Activated CD4-positive, alpha-beta T cell treated with anti-CD3 and anti-CD28 coated beads, Interleukin-2, amount 50 U/mL, for 1 hour (primary cell): ENCODE measurements at regions not wholly inside any gene's neighbourhood (a gene's known extent, or its start where the extent isn't known, plus 50 kb on each side); places are given as distances from the start of the nearest gene placed in this dataset.
"Not testable (repeated sequence)": the region's sequence is repeated elsewhere in the genome, so short reads cannot be mapped to it uniquely, and the experiment has no call there.

Experiments
- DNase-seq: peaks from one replicate; pipeline ENCODE4 v3.0.0-alpha.2; 2020

DNA sequence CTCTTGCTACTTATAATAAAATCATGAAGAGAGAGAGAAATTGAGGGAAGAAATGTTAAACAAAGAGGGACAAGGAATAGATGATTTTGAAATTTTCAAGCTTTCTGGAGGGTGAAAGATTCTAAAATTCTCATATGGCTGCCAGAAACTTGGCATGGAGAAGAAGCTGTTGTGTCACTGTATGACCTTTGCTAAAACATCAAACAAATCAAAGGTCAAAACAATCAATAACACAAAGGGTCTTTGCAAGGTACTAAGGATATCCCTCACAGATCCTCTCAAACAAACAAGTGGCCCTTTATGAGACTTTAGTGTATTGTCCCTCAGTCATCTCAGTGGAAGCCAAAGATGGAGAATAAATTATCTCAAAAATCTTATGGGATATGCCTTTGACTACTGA is 1039.2 kb upstream of the MIR17HG start:
- no peak for DNase-seq

DNA sequence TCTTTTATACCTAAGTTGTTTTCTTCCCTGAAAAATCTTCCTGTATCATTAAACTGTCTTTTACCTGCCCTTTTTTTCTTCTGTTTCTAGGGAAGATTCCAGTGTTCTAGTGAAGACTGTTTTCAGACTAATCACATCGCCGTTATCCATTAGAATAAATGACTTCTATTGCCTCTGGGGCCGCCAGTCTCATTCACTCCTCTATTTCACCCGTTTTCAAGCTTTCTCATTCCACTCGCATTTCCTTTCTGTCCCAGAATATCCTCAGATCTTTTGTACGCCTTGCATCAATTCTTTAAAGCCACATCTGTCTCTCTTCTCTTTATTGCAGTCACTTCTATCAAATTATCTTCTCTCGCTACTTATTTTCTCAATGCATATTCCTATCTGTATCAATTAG is 1035.6 kb upstream of the MIR17HG start:
- no peak for DNase-seq

DNA sequence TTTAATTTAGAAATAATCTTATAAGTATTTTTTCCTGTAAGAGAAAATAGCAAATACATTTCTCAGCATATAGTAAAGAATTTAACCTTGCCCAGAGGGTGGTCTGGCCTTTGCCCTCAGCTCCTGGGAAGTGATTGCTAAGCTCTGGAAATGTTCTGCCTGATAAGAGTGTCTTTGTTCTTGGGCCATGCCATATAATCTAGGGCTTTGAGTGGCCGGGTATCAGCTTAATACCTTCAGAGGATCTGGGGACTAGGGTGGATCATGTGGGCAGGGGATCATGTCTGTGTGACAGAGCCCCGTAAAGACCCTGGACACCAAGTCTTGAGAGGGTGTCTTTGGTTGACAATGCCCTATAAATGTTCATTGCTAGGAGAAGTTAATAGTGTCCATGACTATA is 1032.4 kb upstream of the MIR17HG start:
- DNase-seq: no peak

DNA sequence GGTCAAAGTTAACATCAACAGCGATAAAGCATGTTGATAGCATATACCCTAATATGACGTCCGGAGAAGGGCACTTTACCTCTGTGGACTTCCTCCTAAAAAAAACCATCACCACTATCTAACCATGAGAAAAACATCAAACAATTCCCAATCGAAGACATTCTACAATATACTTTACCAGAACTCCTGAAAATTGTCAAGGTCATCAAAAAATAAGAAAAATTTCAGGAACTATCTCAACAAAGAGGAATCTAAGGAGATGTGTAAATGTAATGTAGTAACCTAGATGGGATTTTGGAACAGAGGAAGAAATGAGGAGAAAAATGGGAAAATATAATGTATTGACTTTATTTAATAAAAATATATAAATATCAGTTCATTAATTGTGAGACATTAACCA is 1026.8 kb upstream of the MIR17HG start:
- no peak for DNase-seq

DNA sequence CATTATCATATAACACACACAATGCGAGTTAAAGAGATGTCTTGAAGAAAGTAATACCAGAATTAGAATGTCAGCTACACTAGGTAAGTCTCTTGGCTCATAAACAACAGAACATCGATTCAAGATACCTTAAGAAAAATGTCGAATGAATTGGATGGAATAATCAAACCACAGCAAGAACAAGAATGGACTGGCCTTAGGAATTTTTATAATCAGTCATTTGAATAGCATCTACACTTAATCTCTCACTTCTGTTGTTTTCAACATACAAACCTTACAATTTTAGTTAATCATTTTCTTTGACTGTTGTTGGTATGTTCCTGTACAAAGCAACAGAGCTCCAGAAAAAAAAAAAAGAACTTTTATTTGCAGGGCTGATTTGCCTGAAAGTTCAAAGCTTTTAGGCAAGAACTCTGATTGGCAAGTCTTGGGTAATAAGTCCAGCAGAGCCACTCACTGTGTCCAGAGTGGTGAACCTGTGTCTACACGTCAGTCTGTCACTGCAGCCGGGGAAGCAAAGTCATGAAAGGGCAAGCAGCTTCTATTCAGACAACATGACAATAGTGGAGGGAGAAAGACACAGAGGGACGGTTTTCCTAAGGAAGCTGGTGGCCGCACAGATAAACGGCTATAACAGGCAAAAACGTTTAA is 1026.1 kb upstream of the MIR17HG start:
- DNase-seq: no peak

DNA sequence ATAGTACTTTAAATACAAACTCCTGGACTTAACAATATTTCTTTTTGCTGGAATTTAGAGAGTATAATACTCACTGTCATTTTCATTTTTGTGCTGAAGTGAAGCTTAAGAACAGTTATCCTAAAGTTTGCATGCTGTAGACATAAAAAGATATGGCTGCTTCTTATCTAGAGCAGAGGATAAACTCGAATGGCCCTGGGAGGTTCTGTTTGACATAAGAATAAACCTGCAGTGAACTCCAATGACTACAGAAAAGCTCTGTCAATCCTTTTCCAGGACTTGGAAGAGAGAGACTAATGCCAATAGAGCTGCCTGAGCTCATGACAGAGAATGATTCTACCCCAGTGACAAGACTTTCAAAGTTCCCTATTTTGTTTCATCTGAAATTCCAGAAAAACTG is 1017.8 kb upstream of the MIR17HG start:
- DNase-seq: no peak

DNA sequence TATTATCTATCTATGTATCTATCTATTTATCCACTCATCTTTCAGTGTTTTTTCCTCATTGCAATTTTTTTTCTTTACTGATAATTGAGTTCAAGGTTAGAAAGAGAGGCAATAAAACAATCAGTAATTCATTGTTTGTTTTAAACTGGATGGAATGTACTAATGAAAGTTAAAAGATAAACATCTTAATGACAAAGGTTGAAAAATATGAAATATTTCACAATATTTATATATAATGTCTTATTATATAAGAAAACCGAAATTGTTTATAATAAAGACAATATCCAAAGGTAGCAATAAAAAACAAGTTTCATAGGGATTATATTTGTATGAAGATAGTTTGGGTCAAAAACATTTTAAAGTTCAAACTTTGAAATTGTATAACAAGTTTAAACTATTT is 1015.5 kb upstream of the MIR17HG start:
- no peak for DNase-seq

DNA sequence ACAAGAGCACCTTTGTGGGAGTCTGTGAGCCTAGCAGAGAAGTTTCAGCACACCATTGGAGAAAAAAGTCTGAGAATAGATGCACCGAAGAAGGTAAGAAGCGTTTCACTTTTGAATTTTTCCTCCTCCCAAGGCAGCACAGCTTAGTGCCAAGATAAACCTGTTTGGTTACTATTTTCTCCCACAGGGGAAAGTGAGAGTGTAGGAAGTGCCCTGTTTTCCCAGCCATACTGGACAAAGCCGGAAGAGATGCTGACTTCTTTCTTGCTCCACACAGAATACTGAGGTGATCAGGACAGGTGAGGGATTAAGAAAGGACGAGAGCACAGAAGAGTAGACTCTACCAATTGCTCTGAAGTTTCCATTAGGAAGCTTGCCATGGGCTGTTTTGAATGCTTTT is 1011.0 kb upstream of the MIR17HG start:
- no peak for DNase-seq

DNA sequence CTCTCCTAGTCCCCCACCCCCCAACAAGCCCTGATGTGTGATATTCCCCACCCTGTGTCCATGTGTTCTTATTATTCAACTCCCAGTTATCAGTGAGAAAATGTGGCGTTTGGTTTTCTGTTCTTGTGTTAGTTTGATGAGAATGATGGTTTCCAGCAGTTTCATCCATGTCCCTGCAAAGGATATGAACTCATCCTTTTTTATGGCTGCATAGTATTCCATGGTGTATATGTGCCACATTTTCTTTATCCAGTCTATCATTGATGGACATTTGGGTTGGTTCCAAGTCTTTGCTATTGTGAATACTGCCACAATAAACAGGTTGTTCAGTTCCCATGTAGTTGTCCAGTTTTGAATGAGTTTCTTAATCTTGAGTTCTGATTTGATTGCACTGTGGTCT is 1006.1 kb upstream of the MIR17HG start:
- not testable (repeated sequence) for DNase-seq

DNA sequence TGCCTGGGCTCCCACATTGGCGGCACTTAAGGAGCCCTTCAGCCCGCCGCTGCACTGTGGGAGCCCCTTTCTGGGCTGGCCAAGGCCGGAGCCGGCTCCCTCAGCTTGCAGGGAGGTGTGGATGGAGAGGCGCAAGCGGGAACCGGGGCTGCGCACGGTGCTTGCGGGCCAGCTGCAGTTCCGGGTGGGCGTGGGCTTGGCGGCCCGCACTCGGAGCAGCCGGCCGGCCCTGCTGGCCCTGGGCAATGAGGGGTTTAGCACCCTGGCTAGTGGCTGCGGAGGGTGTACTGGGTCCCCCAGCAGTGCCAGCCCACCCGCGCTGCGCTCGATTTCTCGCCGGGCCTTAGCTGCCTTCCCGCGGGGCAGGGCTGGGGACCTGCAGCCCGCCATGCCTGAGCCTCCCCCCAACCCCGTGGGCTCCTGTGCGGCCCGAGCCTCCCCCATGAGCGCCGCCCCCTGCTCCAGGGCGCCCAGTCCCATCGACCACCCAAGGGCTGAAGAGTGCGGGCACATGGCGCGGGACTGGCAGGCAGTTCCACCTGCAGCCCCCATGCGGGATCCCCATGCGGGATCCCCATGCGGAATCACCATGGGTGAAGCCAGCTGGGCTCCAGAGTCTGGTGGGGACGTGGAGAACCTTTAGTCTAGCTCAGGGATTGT is 998.9 kb upstream of the MIR17HG start:
- DNase-seq: not testable (repeated sequence)

DNA sequence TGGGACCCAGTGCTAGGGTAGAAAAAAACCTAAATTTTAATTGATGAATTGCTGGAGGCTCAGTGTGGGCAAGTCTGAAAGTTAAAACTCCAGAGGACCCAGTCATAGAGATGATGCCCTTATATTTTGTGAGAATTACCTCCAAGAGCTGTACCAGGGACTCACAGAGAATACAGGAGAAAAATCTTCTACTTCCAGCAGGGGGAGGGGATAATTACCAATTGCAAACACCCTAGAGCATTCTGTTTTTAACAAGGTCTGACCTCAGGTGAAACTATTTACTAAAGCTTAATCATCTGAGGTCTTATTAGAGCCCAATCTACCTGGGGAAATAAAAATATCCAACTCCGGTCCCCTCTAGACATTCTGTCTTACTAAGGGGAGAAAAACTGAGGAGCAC is 994.7 kb upstream of the MIR17HG start:
- DNase-seq: no peak

DNA sequence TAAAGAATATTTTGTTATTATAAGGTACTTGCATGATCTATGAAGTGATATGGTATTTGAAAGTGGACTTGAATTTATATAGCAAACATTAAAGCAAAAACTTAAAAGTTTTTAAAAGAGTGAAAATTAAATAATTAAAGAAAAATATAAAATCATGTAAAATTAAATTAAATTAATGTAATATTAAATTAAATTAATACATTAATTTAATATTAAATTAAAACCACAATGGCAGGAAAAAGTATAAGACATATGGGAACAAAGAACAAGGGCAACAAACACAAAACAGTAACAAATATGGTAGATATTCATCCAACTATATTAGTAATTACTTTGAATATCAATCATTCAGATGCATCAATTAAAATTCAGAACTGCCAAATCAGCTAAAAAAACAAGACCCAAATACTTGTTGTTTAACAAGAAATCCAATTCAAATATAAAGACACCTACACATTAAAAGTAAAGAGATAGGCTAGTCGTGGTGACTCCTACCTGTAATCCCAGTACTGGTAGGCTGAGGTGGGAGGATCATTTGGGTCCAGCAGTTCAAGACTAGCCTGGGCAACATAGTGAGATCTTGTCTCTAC is 992.2 kb upstream of the MIR17HG start:
- no peak for DNase-seq

DNA sequence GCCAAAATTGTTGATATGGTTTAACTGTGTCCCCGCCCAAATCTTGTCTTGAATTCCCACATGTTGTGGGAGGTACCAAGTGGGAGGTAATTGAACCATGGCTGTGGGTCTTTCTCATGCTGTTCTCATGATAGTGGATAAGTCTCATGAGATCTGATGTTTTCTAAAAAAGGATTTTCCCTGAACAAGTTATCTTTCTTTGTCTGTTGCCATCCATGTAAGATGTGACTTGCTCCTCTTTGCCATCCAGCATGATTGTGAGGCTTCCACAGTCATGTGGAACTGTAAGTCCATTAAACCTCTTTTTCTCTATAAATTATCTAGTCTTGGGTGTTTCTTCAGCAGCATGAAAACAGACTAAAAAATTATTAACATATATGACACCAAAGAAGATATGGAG is 986.7 kb upstream of the MIR17HG start:
- DNase-seq: no peak

DNA sequence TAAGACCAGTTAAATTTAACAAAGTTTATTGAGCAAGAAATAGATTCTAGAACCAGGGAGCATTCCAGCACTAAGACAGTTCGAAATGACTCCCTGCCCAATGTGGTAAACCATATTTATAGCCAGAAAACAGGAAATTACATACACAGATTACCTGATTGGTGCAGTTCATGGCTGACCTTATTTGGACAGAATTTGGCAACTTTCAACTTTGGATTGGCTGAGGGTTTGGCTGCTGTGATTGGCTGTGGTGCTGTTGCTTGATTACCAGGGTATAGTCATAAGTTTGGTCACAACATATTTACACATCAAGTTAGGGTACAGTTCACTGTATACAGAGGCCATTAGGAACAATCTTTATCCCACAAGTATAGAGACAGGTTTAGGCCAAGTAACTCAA is 984.8 kb upstream of the MIR17HG start:
- DNase-seq: no peak

DNA sequence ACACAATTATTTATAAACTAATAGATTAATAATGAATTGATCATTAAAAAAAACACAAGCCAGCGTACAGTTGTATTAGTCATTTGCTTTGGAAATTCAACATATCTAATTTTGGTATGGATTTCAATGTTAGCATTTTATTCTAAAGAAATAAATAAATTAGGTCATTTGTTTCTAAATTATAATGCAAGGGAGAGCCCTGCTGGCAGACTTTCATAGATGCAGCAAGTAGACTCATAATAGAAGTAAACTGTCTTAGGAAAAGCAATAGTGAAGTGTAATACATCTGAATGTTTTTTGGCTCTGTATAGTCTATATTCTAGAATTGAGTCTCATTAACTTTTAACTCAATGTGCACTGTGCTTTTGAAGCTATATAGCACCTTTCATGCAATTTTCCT is 982.4 kb upstream of the MIR17HG start:
- DNase-seq: no peak

DNA sequence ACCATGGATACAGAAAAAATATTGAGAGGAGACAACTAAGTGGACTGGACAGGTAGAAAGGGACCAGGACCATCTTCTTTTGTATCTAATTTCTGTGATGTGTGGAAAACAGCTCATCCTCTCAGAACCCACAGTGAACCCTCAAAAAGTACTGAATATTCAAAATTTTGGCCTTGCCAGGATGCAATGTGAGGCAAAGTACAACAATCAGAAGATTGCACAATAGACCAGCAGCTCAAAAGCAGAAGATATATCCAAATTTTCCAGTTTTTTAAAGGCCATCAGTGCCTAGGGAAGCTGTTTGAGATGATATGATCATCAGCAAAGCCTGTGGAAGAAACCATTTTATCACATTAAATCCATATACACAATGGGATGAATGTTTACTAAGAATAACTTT is 973.3 kb upstream of the MIR17HG start:
- DNase-seq: no peak

DNA sequence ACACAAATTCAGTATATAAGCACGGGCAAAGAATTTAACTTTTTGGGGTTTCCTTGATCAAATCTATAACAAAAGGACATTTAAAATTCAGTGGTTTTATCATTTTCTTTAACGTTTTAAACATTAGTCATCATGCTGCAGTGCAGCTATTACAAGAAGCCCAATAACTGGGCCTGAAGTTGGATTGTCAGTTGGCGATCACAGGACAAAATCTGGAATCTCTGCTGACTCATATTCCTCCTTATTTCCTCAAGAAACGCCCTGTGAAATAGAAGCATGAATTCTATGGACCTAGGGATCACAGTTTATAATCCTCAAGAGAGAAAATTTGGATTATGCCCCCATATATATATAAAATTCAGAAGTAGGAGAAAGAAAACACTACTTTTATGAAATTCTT is 971.6 kb upstream of the MIR17HG start:
- DNase-seq: no peak

DNA sequence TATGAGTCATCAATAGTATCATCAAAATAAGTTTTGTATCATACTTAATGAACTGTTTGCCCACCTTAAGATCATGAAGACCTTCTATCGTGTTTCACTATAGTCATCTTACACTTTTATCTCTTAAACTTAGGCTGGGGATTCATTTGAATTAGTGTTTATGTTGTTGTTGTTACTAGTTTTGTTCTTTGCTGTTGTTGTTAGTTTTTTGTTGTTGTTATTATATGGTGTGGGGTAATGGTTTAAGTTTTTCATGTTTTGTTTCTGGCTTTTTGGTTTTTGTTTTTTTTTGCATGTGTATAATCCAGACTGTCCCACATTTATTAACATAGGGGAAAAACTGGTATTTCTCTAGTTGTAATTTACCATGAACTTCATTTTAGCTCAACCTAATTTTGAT is 965.1 kb upstream of the MIR17HG start:
- DNase-seq: no peak

DNA sequence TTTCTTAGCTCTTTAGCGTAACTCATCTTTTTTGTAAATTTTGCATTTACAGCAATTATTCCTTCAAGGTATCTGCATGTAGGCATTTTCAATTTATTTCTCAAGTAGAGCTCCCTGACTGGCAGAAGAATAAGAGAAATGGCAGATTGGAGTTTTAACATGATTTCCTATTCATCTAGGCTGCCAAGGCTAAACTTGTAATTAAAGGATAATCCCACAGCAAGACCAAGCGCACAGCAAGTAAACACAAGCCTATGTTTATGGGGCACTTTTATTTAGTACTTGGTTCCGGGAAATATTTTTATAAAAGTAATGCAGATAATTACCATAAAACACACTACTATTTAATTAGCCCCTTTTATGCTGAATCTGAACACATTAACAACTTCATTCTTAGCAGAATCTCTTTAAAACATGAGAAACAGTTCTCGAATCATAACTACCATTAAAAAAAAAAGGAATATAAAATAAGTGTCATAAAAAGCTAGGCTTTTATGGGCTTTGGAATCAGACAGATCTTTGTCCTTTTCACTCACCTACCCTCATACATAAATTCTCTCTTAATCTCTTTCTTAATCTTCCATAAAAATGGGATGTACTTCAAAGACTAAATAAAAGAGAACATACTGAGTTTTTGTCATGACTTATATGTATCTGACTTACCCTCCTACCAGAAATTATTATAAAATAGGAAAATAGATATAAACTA is 961.6 kb upstream of the MIR17HG start:
- DNase-seq: no peak

DNA sequence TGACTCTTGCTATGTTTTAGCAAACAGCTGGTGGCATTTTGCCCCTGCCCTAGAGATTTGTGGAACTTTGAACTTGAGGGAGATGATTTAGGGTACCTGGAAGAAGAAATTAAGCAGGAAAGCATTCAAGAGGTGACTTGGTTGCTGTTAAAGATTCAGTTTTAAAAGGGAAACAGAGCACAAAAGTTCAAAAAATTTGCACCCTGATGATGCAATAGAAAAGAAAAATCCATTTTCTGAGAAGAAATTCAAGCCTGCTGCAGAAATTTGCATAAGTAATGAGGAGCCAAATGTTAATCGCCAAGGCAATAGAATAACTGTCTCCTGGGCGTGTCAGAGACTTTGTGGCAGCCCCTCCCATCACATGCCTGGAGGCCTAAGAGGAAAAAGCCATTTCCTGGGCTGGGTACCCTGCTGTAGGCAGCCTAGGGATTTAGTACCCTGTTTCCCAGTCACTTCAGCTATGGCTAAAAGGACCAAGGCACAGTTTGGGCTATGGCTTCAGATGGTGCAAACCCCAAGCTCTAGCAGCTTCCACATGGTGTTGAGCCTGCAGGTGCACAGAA is 958.5 kb upstream of the MIR17HG start:
- no peak for DNase-seq

DNA sequence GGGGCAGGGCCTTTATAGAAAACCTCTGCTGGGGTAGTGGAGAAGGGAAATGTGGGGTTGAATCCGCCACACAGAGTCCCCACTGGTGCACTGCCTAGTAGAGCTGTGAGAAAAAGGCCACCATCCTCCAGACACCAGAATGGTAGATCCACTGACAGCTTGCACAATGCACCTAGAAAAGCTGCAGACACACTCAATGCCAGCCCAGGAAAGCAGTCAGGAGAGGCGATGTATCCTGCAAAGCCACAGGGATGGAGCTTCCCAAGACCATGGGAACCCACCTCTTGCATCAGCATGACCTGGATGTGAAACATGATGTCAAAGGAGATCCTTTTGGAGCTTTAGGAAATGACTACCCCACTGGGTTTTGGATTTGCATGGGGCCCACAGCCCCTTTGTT is 958.0 kb upstream of the MIR17HG start:
- DNase-seq: no peak

DNA sequence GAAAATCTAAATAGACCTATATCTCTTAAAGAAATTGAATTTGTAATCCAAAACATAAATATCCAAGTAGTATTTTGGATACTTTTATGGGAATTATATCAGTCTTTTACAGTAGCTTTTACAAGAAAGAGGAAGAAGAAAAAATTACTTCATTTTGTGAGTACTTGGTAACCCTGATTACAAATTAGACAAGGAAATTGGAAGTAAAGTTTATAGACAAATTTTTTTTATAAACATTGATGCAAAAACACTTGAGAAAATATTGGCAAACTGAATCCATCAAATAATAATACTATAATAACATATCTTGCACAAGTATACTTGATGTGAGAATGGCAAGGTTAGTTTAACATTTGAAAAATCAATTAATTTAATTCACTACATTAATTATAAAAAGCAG is 954.1 kb upstream of the MIR17HG start:
- DNase-seq: no peak

DNA sequence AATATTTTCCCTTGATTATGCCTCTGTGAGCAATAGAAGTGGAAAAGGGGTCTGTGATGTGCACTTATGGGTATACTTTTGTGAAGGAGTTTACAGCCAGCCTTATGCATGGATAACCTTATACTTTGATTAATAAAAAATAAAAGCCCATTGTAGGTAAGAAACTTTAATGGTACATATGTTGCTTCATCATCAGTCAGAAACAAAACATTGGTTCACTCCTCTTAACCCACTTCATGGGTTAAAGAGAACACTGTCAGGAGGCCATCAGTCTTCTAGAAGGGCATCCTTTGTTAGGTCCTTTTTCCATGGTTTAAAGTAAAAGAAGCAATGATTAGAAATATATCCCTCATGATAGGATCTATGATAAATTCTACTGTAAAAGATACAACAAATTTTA is 952.1 kb upstream of the MIR17HG start:
- no peak for DNase-seq

DNA sequence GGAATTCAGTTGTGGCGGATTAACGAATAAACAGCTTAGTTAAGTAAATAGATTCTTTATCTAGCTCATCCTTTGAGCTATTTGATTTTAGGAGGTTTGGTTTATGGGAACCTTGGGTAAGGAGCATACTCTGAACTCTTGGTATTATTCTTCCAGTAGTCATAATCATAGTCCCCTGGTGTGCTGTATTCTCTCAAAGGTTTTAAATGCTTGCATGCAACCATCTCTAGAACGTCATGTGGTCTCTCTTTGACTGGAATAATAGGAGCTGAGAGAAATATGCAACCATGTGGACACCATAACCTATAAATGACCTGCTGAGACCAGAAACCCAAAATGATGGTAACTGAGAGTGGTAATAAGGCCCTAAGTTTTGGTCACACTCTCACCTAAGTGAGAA is 951.6 kb upstream of the MIR17HG start:
- no peak for DNase-seq
